22Rv1 (cell line): ENCODE measurements at regions not wholly inside any gene's neighbourhood (a gene's known extent, or its start where the extent isn't known, plus 50 kb on each side); places are given as distances from the start of the nearest gene placed in this dataset.

Experiments
- CTCF ChIP-seq: fragments of 450-650 bp; IDR thresholded peaks from 2 replicates; pipeline ENCODE4 v1.5.1; 2017; ENCODE audit warnings: mild to moderate bottlenecking
- ZFX ChIP-seq: fragments of 450-650 bp; IDR thresholded peaks from 2 replicates; pipeline ENCODE4 v1.6.1; 2017; ENCODE audit warnings: antibody characterized with exemption, borderline replicate concordance

DNA sequence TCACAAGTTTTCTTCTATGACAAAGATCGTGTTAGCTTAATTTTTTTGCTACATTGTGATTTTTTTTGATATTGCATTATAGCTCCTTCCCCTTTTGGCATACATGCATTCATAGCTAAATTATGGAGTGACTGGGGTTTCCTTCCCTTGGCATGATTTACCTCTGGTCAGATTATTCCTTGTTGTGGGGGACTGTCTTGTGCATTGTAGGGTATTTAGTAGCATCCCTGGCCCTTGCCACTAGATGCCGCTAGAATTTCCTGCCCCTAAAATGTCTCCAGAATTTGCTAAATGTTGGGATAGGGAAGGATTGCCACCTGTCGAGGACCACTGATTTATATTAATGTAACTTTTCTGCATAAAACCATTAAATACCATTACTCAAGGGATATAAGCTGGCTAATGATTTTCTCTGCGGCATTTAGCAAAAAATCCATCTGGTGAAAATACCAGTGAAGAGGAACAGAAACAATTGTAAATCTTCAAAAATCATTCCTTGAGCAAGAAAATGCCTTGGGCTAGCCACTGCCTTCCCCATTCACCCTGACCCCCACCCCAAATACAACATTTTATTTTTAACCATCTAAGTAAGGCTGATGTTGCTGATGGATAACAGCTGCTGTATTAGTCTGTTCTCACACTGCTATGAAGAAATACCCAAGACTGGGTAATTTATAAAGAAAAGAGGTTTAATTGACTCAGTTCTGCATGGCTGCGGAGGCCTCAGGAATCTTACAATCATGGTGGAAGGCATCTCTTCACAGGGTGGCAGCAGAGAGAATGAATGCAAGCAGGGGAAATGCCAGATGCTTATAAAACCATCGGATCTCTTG, 195.2 kb downstream of the MAP2K6 start:
- peak; percentile 78 for TF ChIP-seq CTCF
- TF ChIP-seq ZFX = no peak
